Lung (tissue), 11 donors: ENCODE measurements at regions not wholly inside any gene's neighbourhood (a gene's known extent, or its start where the extent isn't known, plus 50 kb on each side); places are given as distances from the start of the nearest gene placed in this dataset.

Experiments used
- ATAC-seq: fragments of 200-7000 bp; cut with Tn5 transposase; one replicate; pipeline ENCODE4 v1.9.1; 2020; ENCODE audit warnings: moderate number of reproducible peaks; ENCODE audit not compliant: insufficient read depth, low FRiP score
- DNase-seq, 3 donors: peaks; one replicate each; pipeline ENCODE4 v3.0.0-alpha.2; 2013 to 2017
- H3K27ac ChIP-seq, 2 donors: one replicate each; pipeline ENCODE4 v1.5.1; 2013; ENCODE audit warnings: mild to moderate bottlenecking in 2 of 2, moderate library complexity in 2 of 2, control low read depth in 1 of 2, inconsistent platforms in 1 of 2, low read depth in 1 of 2, low read length in 1 of 2
- H3K27me3 ChIP-seq, 3 donors: one replicate each; pipeline ENCODE4 v1.5.1; 2013; ENCODE audit warnings: low read length in 2 of 3; ENCODE audit not compliant: control insufficient read depth in 3 of 3, insufficient read depth in 3 of 3
- H3K36me3 ChIP-seq, 4 donors: one replicate each; pipeline ENCODE4 v1.5.1; 2013; ENCODE audit warnings: low read length in 4 of 4, mild to moderate bottlenecking in 1 of 4, moderate library complexity in 1 of 4; ENCODE audit not compliant: control insufficient read depth in 4 of 4, insufficient read depth in 4 of 4
- H3K4me1 ChIP-seq, 5 donors: one replicate each; pipeline ENCODE4 v1.5.1; 2013; ENCODE audit warnings: low read length in 5 of 5, mild to moderate bottlenecking in 2 of 5, moderate library complexity in 1 of 5; ENCODE audit not compliant: control insufficient read depth in 5 of 5, insufficient read depth in 5 of 5
- H3K4me3 ChIP-seq: one replicate; pipeline ENCODE4 v1.5.1; 2013; ENCODE audit warnings: mild to moderate bottlenecking, control low read depth, moderate library complexity
- H3K9ac ChIP-seq, 2 donors: one replicate each; pipeline ENCODE4 v1.5.1; 2013; ENCODE audit warnings: low read length in 2 of 2, control low read depth in 1 of 2; ENCODE audit not compliant: insufficient read depth in 1 of 2
- H3K9me3 ChIP-seq, 4 donors: one replicate each; pipeline ENCODE4 v1.5.1; 2013; ENCODE audit warnings: low read length in 3 of 4, mild to moderate bottlenecking in 1 of 4, moderate library complexity in 1 of 4; ENCODE audit not compliant: control insufficient read depth in 4 of 4, insufficient read depth in 3 of 4
- CTCF ChIP-seq: IDR thresholded peaks from 2 replicates; pipeline ENCODE4 v1.5.1; 2012; ENCODE audit warnings: mild to moderate bottlenecking; ENCODE audit errors: control extremely low read depth, extremely low read depth
- WGBS, 2 donors: extraction: QIAGEN DNeasy Blood & Tissue Kit; methylation state at CpG; one replicate each; pipeline ENCODE4 v1.1.7; 2013; 5-methylcytosine and 5-hydroxymethylcytosine counted together
- donor health status: control.
- donor health status: control.
- donor health status: Bipolar disorder and iron deficiency.
- donor health status: healthy.
- donor health status: DM: yes; HTN: yes; CAD: no.

GRCh38 chr4:124146068-124146467, 566.5 kb downstream of the ANKRD50 start:
- H3K27ac ChIP-seq = no peak overlapping the region
- H3K9me3 ChIP-seq = no peaks in the 10 kb centered on the region
- no peak overlapping the region for H3K4me3 ChIP-seq
- ATAC-seq (no peak), DNase-seq (peak in 2 of 3 donors; percentile 42 to 61)
- no peaks in the 10 kb centered on the region for H3K36me3 ChIP-seq
- H3K9ac ChIP-seq = no peak overlapping the region
- H3K4me1 ChIP-seq = no peaks in the 10 kb centered on the region
- 57 to 85% methylated on average over 1 of the region's 1 CpG for WGBS, 2 donors
- no peak for TF ChIP-seq CTCF
- no peaks in the 10 kb centered on the region for H3K27me3 ChIP-seq

- no peak for ATAC-seq
- no peaks in the 10 kb centered on the region for H3K4me1 ChIP-seq
- WGBS, 2 donors = 81 to 83% methylated on average over 2 of the region's 2 CpGs
These were observed 561.5 kb downstream of the ANKRD50 start for GRCh38 chr4:124151031-124151430.

GRCh38 chr4:124152132-124152531, 560.4 kb downstream of the ANKRD50 start:
- Histone ChIP-seq H3K4me3 (no peak overlapping the region), H3K9ac (no peak overlapping the region), H3K9me3 (no peaks in the 10 kb centered on the region), H3K27me3 (no peaks in the 10 kb centered on the region), H3K27ac (no peak overlapping the region), H3K36me3 (no peaks in the 10 kb centered on the region), H3K4me1 (no peaks in the 10 kb centered on the region)
- TF ChIP-seq CTCF = no peak
- ATAC-seq (no peak), DNase-seq (no peak)
- 73 to 82% methylated on average over 8 of the region's 8 CpGs for WGBS, 2 donors

More at GRCh38 chr4:124151031-124151430, 561.5 kb downstream of the ANKRD50 start:
- Histone ChIP-seq H3K9me3 (no peaks in the 10 kb centered on the region), H3K9ac (no peak overlapping the region), H3K36me3 (no peaks in the 10 kb centered on the region), H3K27me3 (no peaks in the 10 kb centered on the region), H3K27ac (no peak overlapping the region), H3K4me3 (no peak overlapping the region)
- no peak for DNase-seq
- TF ChIP-seq CTCF = no peak

- peaks cover 0 to 3% (median 0%) of the 10 kb centered on the region in 5 donors for H3K4me1 ChIP-seq
- DNase-seq (no peak), ATAC-seq (no peak)
- no peak overlapping the region for H3K4me3 ChIP-seq
- H3K36me3 ChIP-seq = no peaks in the 10 kb centered on the region
- 60 to 95% methylated on average over 1 of the region's 1 CpG for WGBS, 2 donors
- no peaks in the 10 kb centered on the region for H3K27me3 ChIP-seq
- H3K9me3 ChIP-seq = no peaks in the 10 kb centered on the region
- no peak for TF ChIP-seq CTCF
- no peak overlapping the region for H3K9ac ChIP-seq
- no peak overlapping the region for H3K27ac ChIP-seq
These were observed 557.3 kb downstream of the ANKRD50 start for GRCh38 chr4:124155239-124155638.
